ENCODE measurements at regions not wholly inside any gene's neighbourhood (a gene's known extent, or its start where the extent isn't known, plus 50 kb on each side); places are given as distances from the start of the nearest gene placed in this dataset.

GRCh38 chr21:27645285-27645684 is 678.4 kb upstream of the ADAMTS5 start:
- ATAC-seq (replicated peaks) (no peak), DNase-seq (no peak)
- no peak overlapping the region for H3K4me3 Mint-ChIP-seq
- no peaks in the 10 kb centered on the region for H3K9me3 Mint-ChIP-seq
- H3K27me3 Mint-ChIP-seq, result no peaks in the 10 kb centered on the region
- H3K4me1 Mint-ChIP-seq, result no peaks in the 10 kb centered on the region
- no peaks in the 10 kb centered on the region for H3K36me3 Mint-ChIP-seq
- H3K27ac Mint-ChIP-seq, result no peak overlapping the region

DNA sequence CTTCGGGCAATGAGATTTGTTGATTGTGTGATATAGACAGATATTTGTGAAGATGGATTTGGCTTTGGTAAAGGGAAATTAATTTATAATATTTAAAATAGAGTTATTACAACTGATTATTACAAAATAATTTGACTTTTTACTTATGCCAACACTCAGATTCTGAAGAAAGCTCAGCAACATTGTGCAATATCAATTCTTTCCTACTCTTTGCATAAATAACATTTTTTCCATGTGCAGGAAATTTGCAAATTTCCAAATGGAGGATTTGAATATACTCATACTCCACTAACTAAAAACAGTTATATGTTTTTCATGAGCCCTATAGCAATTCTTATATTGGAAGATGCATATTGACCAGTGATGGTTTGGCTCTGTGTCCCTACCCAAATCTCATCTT is 676.4 kb upstream of the ADAMTS5 start:
- H3K9me3 Mint-ChIP-seq, result no peaks in the 10 kb centered on the region
- H3K27me3 Mint-ChIP-seq, result no peaks in the 10 kb centered on the region
- H3K27ac Mint-ChIP-seq, result no peak overlapping the region
- DNase-seq (no peak), ATAC-seq (replicated peaks) (no peak)
- no peaks in the 10 kb centered on the region for H3K4me1 Mint-ChIP-seq
- H3K36me3 Mint-ChIP-seq, result no peaks in the 10 kb centered on the region
- H3K4me3 Mint-ChIP-seq, result no peak overlapping the region

- Mint-ChIP-seq H3K4me3 (no peak overlapping the region), H3K27ac (no peak overlapping the region), H3K9me3 (peaks cover 3 to 5% of the 10 kb centered on the region in 2 donors), H3K4me1 (no peaks in the 10 kb centered on the region), H3K36me3 (no peaks in the 10 kb centered on the region), H3K27me3 (no peaks in the 10 kb centered on the region)
- DNase-seq (no peak), ATAC-seq (replicated peaks) (no peak)
Observed at GRCh38 chr21:27639286-27639685, 672.4 kb upstream of the ADAMTS5 start.

GRCh38 chr21:27636656-27637055 is 669.8 kb upstream of the ADAMTS5 start:
- no peak overlapping the region for H3K4me3 Mint-ChIP-seq
- DNase-seq (no peak), ATAC-seq (replicated peaks) (no peak)
- no peaks in the 10 kb centered on the region for H3K36me3 Mint-ChIP-seq
- no peaks in the 10 kb centered on the region for H3K27me3 Mint-ChIP-seq
- no peak overlapping the region for H3K27ac Mint-ChIP-seq
- no peaks in the 10 kb centered on the region for H3K4me1 Mint-ChIP-seq
- peaks cover 3 to 5% of the 10 kb centered on the region in 2 donors for H3K9me3 Mint-ChIP-seq

- H3K27ac Mint-ChIP-seq, result no peak overlapping the region
- no peak overlapping the region for H3K4me3 Mint-ChIP-seq
- no peaks in the 10 kb centered on the region for H3K4me1 Mint-ChIP-seq
- no peaks in the 10 kb centered on the region for H3K27me3 Mint-ChIP-seq
- H3K9me3 Mint-ChIP-seq, result peaks cover 3 to 5% of the 10 kb centered on the region in 2 donors
- DNase-seq, result no peak
- ATAC-seq (replicated peaks), result no peak
- H3K36me3 Mint-ChIP-seq, result no peaks in the 10 kb centered on the region
Observed at GRCh38 chr21:27633631-27634030, 666.7 kb upstream of the ADAMTS5 start.

GRCh38 chr21:27631471-27631870 is 664.6 kb upstream of the ADAMTS5 start:
- H3K4me1 Mint-ChIP-seq, result no peaks in the 10 kb centered on the region
- H3K27ac Mint-ChIP-seq, result no peak overlapping the region
- DNase-seq (no peak), ATAC-seq (replicated peaks) (no peak)
- no peaks in the 10 kb centered on the region for H3K36me3 Mint-ChIP-seq
- H3K27me3 Mint-ChIP-seq, result no peaks in the 10 kb centered on the region
- H3K9me3 Mint-ChIP-seq, result peaks cover 1 to 9% of the 10 kb centered on the region in 2 donors
- no peak overlapping the region for H3K4me3 Mint-ChIP-seq

DNA sequence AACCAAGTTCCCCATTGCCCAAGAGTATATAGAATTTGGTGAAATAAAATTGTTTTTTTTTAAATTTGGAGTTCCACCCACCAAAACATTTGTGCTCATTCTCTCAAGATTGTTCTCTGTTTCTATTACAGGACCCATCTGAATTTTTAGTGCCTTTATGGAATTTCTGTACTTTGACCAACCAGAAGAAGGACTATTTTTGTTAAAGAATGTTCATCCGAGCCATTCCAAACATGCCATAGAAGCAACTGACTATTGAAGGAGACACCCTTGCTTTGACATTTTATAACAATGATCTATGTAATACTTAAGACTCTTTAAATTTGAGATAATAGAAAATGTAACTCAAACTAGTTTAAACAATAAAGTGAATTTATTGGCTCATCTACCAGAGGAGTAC is 655.7 kb upstream of the ADAMTS5 start:
- Mint-ChIP-seq H3K4me1 (no peaks in the 10 kb centered on the region), H3K27me3 (no peaks in the 10 kb centered on the region), H3K36me3 (no peaks in the 10 kb centered on the region), H3K9me3 (peaks cover 3% of the 10 kb centered on the region in 2 donors), H3K4me3 (no peak overlapping the region), H3K27ac (no peak overlapping the region)
- DNase-seq (no peak), ATAC-seq (replicated peaks) (no peak)

GRCh38 chr21:27614231-27614630 is 647.3 kb upstream of the ADAMTS5 start:
- Mint-ChIP-seq H3K27ac (no peak overlapping the region), H3K9me3 (peaks cover 4 to 8% of the 10 kb centered on the region in 2 donors), H3K36me3 (no peaks in the 10 kb centered on the region), H3K27me3 (no peaks in the 10 kb centered on the region), H3K4me1 (no peaks in the 10 kb centered on the region), H3K4me3 (no peak overlapping the region)
- ATAC-seq (replicated peaks) (no peak), DNase-seq (no peak)

- ATAC-seq (replicated peaks), result no peak
- Mint-ChIP-seq H3K27me3 (no peaks in the 10 kb centered on the region), H3K9me3 (peaks cover 5 to 10% of the 10 kb centered on the region in 2 donors), H3K36me3 (no peaks in the 10 kb centered on the region), H3K4me3 (no peak overlapping the region), H3K4me1 (no peaks in the 10 kb centered on the region), H3K27ac (no peak overlapping the region)
- no peak for DNase-seq
Observed at GRCh38 chr21:27606422-27606821, 639.5 kb upstream of the ADAMTS5 start.

DNA sequence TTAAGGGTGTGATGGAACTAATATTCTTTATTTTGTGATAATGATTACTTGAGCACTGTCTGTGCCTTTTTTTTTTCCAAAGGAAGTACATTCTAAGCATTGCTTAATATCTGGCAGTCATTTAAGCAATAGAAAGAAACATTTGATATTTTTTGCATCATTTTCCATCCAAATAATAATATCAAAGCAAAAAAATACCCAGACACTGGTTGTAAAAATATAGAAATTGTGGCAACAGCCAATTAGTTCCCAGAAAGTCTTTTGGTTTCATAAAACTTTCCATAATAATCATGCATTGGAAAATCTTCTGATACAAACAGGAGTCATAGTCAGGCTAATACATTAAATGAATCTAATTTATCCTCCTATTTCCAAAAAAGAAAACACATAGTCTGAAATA is 629.3 kb upstream of the ADAMTS5 start:
- no peak overlapping the region for H3K4me3 Mint-ChIP-seq
- no peaks in the 10 kb centered on the region for H3K4me1 Mint-ChIP-seq
- no peak for DNase-seq

DNA sequence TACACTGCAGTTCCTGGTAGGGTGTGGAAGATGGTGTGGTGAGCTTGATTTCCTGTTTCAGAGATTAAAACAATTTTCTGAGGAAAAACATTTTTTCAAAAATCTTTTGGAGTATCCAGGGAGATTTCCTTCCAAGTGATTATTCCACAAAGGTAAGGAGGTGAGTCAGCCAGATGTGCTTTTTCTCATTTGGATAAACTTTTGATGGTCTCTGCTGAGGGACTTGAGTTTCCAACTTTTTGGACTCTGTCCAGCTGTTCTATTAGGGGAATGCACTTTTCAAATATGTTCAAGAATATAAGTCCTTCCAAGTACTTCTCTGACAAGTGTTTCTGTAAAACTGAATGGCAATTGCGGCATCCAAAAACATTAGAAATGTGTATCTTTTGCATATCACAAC is 628.8 kb upstream of the ADAMTS5 start:
- Mint-ChIP-seq H3K4me1 (no peaks in the 10 kb centered on the region), H3K27me3 (no peaks in the 10 kb centered on the region), H3K4me3 (no peak overlapping the region), H3K9me3 (peaks cover 4 to 7% of the 10 kb centered on the region in 2 donors), H3K36me3 (no peaks in the 10 kb centered on the region), H3K27ac (no peak overlapping the region)
- ATAC-seq (replicated peaks) (no peak), DNase-seq (no peak)

More for the DNA sequence above, 629.3 kb upstream of the ADAMTS5 start:
- no peak for ATAC-seq (replicated peaks)
- no peak overlapping the region for H3K27ac Mint-ChIP-seq
- no peaks in the 10 kb centered on the region for H3K27me3 Mint-ChIP-seq
- no peaks in the 10 kb centered on the region for H3K36me3 Mint-ChIP-seq
- peaks cover 4 to 7% of the 10 kb centered on the region in 2 donors for H3K9me3 Mint-ChIP-seq

DNA sequence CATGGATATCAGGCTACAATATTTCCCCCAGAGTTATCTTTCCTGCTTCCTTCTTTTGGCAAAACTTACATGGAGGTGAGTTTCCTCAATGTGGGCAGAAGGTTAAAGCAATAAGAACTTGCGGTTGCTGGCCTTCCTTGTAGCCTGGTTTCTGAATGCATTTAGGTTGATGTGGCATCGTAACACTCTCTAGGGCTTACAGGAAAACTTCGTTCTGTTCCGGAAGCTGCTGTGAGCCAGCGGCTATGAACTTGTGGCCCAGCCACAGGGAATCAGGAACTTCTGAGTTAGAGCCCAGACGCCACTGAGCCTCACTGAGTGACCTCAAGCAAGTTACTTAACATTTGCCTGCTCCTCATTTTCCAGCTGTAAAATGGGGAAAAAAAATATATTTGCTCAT is 623.4 kb upstream of the ADAMTS5 start:
- Mint-ChIP-seq H3K27ac (no peak overlapping the region), H3K4me3 (no peak overlapping the region)
- no peak for DNase-seq

DNA sequence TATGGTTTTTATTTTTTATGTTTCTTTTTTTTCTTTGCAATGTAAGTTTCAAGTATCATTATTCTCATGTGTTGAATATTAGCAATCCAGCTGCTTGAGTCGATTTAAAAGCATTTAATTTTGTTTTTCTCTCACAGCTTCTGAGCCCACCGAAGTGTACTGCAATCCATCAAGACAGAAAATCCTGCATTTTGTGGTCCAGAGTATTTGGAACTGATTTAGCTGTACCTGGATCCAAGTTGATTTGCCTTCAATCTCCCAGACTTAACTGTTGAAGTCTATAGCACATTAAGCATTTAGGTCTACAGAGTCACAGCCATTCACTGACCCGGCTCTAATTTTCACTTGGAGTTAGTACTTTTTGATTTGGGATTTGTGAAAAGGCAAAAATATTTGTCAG is 622.9 kb upstream of the ADAMTS5 start:
- no peaks in the 10 kb centered on the region for H3K27me3 Mint-ChIP-seq

More for the DNA sequence above, 623.4 kb upstream of the ADAMTS5 start:
- Mint-ChIP-seq H3K4me1 (no peaks in the 10 kb centered on the region), H3K27me3 (no peaks in the 10 kb centered on the region), H3K36me3 (no peaks in the 10 kb centered on the region), H3K9me3 (no peaks in the 10 kb centered on the region)
- no peak for ATAC-seq (replicated peaks)

DNA sequence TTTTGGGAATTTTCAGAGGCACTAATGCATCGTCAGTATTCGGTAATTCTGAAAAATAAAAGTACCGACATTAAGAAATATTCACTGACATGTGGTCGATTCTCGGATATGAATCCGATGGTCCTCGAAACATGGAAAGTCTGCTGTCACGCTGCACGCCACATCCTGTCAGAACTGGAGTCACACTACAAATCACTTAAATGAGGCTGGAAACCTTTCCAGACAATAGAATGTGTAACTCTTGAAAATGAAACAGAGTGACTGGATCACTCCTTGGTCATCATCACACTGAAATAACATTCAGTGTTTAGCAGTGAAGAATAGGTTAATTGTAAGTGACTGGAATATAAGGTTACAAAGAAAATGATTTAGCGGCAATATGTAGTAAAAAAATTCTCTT is 620.1 kb upstream of the ADAMTS5 start:
- ATAC-seq (replicated peaks), result no peak
- H3K36me3 Mint-ChIP-seq, result no peaks in the 10 kb centered on the region
- H3K9me3 Mint-ChIP-seq, result no peaks in the 10 kb centered on the region
- DNase-seq, result no peak
- no peaks in the 10 kb centered on the region for H3K4me1 Mint-ChIP-seq
- H3K27me3 Mint-ChIP-seq, result no peaks in the 10 kb centered on the region
- no peak overlapping the region for H3K27ac Mint-ChIP-seq
- no peak overlapping the region for H3K4me3 Mint-ChIP-seq

More for the DNA sequence above, 622.9 kb upstream of the ADAMTS5 start:
- Mint-ChIP-seq H3K36me3 (no peaks in the 10 kb centered on the region), H3K9me3 (no peaks in the 10 kb centered on the region), H3K27ac (no peak overlapping the region), H3K4me1 (no peaks in the 10 kb centered on the region), H3K4me3 (no peak overlapping the region)
- DNase-seq (no peak), ATAC-seq (replicated peaks) (no peak)

- Mint-ChIP-seq H3K4me3 (no peak overlapping the region), H3K36me3 (no peaks in the 10 kb centered on the region), H3K4me1 (no peaks in the 10 kb centered on the region), H3K27ac (no peak overlapping the region), H3K9me3 (no peaks in the 10 kb centered on the region), H3K27me3 (no peaks in the 10 kb centered on the region)
- DNase-seq, result no peak
- ATAC-seq (replicated peaks), result no peak
Observed at GRCh38 chr21:27586326-27586725, 619.4 kb upstream of the ADAMTS5 start.

GRCh38 chr21:27584256-27584655 is 617.4 kb upstream of the ADAMTS5 start:
- H3K36me3 Mint-ChIP-seq, result no peaks in the 10 kb centered on the region
- no peaks in the 10 kb centered on the region for H3K4me1 Mint-ChIP-seq
- no peak for DNase-seq
- no peak overlapping the region for H3K27ac Mint-ChIP-seq
- ATAC-seq (replicated peaks), result no peak
- H3K4me3 Mint-ChIP-seq, result no peak overlapping the region
- H3K9me3 Mint-ChIP-seq, result no peaks in the 10 kb centered on the region
- no peaks in the 10 kb centered on the region for H3K27me3 Mint-ChIP-seq

All from stimulated activated naive B cell treated with anti-CD40 and anti-IgM and Interleukin-4, amounts not matched to agents 10 μg/mL and 1 μg/mL and 100 μg/mL, for 72 hours (primary cell).